WTC11 (cell line): ENCODE measurements at regions not wholly inside any gene's neighbourhood (a gene's known extent, or its start where the extent isn't known, plus 50 kb on each side); places are given as distances from the start of the nearest gene placed in this dataset.

ENCODE experiments used
- ELF4 ChIP-seq: sonication (generic); formaldehyde crosslinking; IDR thresholded peaks from 2 replicates; pipeline ENCODE4 v1.8.1; 2022; ENCODE audit warnings: low read depth, mild to moderate bottlenecking, moderate library complexity, missing genetic modification reagents
- GTF2I ChIP-seq: fragments of 250-450 bp; sonication (Bioruptor Pico); conservative IDR thresholded peaks from 2 replicates; pipeline ENCODE4 v1.4.0; 2021; ENCODE audit warnings: mild to moderate bottlenecking
- MXD4 ChIP-seq: fragments of 250-450 bp; sonication (Bioruptor Pico); IDR thresholded peaks from 2 replicates; pipeline ENCODE4 v1.8.0; 2021; ENCODE audit warnings: mild to moderate bottlenecking, moderate library complexity, borderline replicate concordance
- NFYB ChIP-seq: sonication (generic); formaldehyde crosslinking; conservative IDR thresholded peaks from 2 replicates; pipeline ENCODE4 v1.8.0; 2022; ENCODE audit warnings: low read depth, missing genetic modification reagents
- PREB ChIP-seq: sonication (generic); formaldehyde crosslinking; IDR thresholded peaks from 2 replicates; pipeline ENCODE4 v1.8.1; 2022; ENCODE audit warnings: mild to moderate bottlenecking, missing genetic modification reagents, moderate library complexity, borderline replicate concordance
- RELA ChIP-seq: sonication (generic); formaldehyde crosslinking; IDR thresholded peaks from 2 replicates; pipeline ENCODE4 v1.8.1; 2022; ENCODE audit warnings: missing genetic modification reagents, mild to moderate bottlenecking, borderline replicate concordance
- SMAD4 ChIP-seq: sonication (generic); formaldehyde crosslinking; IDR thresholded peaks from 2 replicates; pipeline ENCODE4 v1.8.0; 2022; ENCODE audit warnings: mild to moderate bottlenecking, missing genetic modification reagents
- TEAD4 ChIP-seq: sonication (generic); formaldehyde crosslinking; IDR thresholded peaks from 2 replicates; pipeline ENCODE4 v1.8.0; 2022; ENCODE audit warnings: mild to moderate bottlenecking, missing genetic modification reagents
- TF ChIP-seq, protein P1 (sequence below): fragments of 200-600 bp; IDR thresholded peaks from 2 replicates; pipeline ENCODE4 v1.8.0; 2022; ENCODE audit warnings: antibody characterized with exemption
- TF ChIP-seq, protein P2 (sequence below): sonication (generic); formaldehyde crosslinking; IDR thresholded peaks from 2 replicates; pipeline ENCODE4 v1.8.1; 2022; ENCODE audit warnings: low read depth, missing genetic modification reagents, borderline replicate concordance
- TF ChIP-seq, protein P3 (sequence below): fragments of 250-450 bp; sonication (Bioruptor Pico); IDR thresholded peaks from 2 replicates; pipeline ENCODE4 v1.9.0; 2021; ENCODE audit warnings: moderate library complexity, mild to moderate bottlenecking, inconsistent platforms, borderline replicate concordance
- TF ChIP-seq, protein P4 (sequence below): sonication (generic); formaldehyde crosslinking; IDR thresholded peaks from 2 replicates; pipeline ENCODE4 v1.8.0; 2023; ENCODE audit warnings: missing genetic modification reagents, mild to moderate bottlenecking, borderline replicate concordance
- TF ChIP-seq, protein P5 (sequence below): sonication (generic); formaldehyde crosslinking; IDR thresholded peaks from 2 replicates; pipeline ENCODE4 v1.8.1; 2022; ENCODE audit warnings: missing genetic modification reagents, borderline replicate concordance

- TF ChIP-seq ELF4 (CRISPR knock-in tag): no peak
- no peak for TF ChIP-seq TEAD4 (CRISPR knock-in tag)
- TF ChIP-seq, protein P1, sequence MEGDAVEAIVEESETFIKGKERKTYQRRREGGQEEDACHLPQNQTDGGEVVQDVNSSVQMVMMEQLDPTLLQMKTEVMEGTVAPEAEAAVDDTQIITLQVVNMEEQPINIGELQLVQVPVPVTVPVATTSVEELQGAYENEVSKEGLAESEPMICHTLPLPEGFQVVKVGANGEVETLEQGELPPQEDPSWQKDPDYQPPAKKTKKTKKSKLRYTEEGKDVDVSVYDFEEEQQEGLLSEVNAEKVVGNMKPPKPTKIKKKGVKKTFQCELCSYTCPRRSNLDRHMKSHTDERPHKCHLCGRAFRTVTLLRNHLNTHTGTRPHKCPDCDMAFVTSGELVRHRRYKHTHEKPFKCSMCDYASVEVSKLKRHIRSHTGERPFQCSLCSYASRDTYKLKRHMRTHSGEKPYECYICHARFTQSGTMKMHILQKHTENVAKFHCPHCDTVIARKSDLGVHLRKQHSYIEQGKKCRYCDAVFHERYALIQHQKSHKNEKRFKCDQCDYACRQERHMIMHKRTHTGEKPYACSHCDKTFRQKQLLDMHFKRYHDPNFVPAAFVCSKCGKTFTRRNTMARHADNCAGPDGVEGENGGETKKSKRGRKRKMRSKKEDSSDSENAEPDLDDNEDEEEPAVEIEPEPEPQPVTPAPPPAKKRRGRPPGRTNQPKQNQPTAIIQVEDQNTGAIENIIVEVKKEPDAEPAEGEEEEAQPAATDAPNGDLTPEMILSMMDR: no peak
- no peak for TF ChIP-seq MXD4
- TF ChIP-seq, protein P2, sequence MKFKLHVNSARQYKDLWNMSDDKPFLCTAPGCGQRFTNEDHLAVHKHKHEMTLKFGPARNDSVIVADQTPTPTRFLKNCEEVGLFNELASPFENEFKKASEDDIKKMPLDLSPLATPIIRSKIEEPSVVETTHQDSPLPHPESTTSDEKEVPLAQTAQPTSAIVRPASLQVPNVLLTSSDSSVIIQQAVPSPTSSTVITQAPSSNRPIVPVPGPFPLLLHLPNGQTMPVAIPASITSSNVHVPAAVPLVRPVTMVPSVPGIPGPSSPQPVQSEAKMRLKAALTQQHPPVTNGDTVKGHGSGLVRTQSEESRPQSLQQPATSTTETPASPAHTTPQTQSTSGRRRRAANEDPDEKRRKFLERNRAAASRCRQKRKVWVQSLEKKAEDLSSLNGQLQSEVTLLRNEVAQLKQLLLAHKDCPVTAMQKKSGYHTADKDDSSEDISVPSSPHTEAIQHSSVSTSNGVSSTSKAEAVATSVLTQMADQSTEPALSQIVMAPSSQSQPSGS (CRISPR knock-in tag): no peak
- TF ChIP-seq, protein P3, sequence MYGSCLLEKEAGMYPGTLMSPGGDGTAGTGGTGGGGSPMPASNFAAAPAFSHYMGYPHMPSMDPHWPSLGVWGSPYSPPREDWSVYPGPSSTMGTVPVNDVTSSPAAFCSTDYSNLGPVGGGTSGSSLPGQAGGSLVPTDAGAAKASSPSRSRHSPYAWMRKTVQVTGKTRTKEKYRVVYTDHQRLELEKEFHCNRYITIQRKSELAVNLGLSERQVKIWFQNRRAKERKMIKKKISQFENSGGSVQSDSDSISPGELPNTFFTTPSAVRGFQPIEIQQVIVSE (CRISPR knock-in tag): no peak
- TF ChIP-seq RELA (CRISPR knock-in tag): no peak
- TF ChIP-seq, protein P4, sequence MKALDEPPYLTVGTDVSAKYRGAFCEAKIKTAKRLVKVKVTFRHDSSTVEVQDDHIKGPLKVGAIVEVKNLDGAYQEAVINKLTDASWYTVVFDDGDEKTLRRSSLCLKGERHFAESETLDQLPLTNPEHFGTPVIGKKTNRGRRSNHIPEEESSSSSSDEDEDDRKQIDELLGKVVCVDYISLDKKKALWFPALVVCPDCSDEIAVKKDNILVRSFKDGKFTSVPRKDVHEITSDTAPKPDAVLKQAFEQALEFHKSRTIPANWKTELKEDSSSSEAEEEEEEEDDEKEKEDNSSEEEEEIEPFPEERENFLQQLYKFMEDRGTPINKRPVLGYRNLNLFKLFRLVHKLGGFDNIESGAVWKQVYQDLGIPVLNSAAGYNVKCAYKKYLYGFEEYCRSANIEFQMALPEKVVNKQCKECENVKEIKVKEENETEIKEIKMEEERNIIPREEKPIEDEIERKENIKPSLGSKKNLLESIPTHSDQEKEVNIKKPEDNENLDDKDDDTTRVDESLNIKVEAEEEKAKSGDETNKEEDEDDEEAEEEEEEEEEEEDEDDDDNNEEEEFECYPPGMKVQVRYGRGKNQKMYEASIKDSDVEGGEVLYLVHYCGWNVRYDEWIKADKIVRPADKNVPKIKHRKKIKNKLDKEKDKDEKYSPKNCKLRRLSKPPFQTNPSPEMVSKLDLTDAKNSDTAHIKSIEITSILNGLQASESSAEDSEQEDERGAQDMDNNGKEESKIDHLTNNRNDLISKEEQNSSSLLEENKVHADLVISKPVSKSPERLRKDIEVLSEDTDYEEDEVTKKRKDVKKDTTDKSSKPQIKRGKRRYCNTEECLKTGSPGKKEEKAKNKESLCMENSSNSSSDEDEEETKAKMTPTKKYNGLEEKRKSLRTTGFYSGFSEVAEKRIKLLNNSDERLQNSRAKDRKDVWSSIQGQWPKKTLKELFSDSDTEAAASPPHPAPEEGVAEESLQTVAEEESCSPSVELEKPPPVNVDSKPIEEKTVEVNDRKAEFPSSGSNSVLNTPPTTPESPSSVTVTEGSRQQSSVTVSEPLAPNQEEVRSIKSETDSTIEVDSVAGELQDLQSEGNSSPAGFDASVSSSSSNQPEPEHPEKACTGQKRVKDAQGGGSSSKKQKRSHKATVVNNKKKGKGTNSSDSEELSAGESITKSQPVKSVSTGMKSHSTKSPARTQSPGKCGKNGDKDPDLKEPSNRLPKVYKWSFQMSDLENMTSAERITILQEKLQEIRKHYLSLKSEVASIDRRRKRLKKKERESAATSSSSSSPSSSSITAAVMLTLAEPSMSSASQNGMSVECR (CRISPR knock-in tag): no peak
- TF ChIP-seq PREB (CRISPR knock-in tag): no peak
- TF ChIP-seq SMAD4: no peak
- no peak for TF ChIP-seq GTF2I (CRISPR knock-in tag)
- no peak for TF ChIP-seq NFYB (CRISPR knock-in tag)
- TF ChIP-seq, protein P5, sequence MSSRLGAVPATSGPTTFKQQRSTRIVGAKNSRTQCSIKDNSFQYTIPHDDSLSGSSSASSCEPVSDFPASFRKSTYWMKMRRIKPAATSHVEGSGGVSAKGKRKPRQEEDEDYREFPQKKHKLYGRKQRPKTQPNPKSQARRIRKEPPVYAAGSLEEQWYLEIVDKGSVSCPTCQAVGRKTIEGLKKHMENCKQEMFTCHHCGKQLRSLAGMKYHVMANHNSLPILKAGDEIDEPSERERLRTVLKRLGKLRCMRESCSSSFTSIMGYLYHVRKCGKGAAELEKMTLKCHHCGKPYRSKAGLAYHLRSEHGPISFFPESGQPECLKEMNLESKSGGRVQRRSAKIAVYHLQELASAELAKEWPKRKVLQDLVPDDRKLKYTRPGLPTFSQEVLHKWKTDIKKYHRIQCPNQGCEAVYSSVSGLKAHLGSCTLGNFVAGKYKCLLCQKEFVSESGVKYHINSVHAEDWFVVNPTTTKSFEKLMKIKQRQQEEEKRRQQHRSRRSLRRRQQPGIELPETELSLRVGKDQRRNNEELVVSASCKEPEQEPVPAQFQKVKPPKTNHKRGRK: no peak
These were observed 824.6 kb downstream of the TUSC7 start for GRCh38 chr3:117534138-117534537.
